SH-SY5Y (cell line): ENCODE measurements at regions not wholly inside any gene's neighbourhood (a gene's known extent, or its start where the extent isn't known, plus 50 kb on each side); places are given as distances from the start of the nearest gene placed in this dataset.

ENCODE experiments used
- GATA2 ChIP-seq: IDR thresholded peaks from 2 replicates; pipeline ENCODE4 v1.6.1; 2011; ENCODE audit warnings: mild to moderate bottlenecking, low read depth, low read length
- GATA3 ChIP-seq: IDR thresholded peaks from 2 replicates; pipeline ENCODE4 v1.6.1; 2011; ENCODE audit warnings: low read depth, mild to moderate bottlenecking, low read length, moderate library complexity

DNA sequence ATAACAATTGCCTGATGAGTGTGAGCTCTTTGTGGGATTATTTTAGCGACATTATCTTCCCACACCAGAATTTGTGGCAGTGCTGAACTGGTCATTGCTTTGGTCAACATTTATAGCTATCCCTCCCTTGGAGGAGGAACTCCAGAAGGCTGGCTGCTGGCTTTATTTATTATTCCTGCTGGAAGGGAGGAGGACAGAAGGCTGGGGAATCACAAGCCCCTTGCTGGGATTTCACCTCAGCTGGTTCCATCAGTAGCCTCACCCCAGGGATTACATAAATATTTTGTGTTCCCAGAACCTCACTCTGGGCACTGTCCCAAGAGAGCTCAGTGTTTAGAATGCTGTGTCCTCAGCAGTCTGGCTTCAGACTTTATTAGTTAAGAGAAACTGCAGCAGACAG is 102.8 kb upstream of the C1orf21 start:
- no peak for TF ChIP-seq GATA2
- no peak for TF ChIP-seq GATA3
